ENCODE measurements at regions not wholly inside any gene's neighbourhood (a gene's known extent, or its start where the extent isn't known, plus 50 kb on each side); places are given as distances from the start of the nearest gene placed in this dataset.

DNA sequence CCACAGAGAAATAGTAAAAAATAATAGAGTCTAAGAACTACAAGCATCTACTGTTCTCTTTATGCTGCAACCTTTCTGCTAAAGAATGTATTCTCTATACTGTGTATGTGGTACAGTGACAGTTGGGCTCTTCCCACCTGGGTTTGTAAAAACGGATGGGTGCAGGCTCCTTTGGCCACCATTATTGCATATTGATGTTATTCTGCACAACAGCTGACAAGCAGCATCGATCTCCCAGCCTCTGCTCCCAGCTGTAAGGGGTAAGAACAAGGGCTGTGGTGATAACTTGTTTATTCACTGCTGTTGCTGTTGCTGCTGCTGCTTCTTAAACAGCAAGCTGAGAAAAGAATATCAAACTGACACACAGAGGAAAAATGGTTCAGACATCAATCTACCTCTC lies 56.1 kb downstream of the KCNRG start:
- no peak overlapping the region for H3K27ac ChIP-seq
- DNase-seq (ENCODE audit: low read depth, low spot score), result no peak

DNA sequence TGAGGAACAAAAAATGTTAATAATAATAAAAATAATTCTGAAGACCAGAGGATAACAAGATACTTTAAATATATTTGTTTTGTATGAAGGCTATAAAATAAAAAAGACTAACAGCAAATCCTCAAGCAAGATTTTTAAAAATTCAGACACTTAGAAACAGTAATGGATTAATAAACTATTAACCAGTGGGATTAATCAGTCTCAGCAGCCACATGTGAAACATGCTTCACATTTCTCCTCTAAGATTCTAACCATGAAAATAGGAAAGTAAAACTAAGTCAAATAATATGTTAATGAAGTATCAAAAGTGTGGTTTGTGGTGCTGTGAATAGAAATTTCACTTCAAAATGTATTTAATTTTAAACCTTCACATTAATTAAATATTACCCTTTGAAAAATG lies 57.4 kb downstream of the KCNRG start:
- no peak overlapping the region for H3K27ac ChIP-seq
- DNase-seq (ENCODE audit: low read depth, low spot score), result no peak

DNA sequence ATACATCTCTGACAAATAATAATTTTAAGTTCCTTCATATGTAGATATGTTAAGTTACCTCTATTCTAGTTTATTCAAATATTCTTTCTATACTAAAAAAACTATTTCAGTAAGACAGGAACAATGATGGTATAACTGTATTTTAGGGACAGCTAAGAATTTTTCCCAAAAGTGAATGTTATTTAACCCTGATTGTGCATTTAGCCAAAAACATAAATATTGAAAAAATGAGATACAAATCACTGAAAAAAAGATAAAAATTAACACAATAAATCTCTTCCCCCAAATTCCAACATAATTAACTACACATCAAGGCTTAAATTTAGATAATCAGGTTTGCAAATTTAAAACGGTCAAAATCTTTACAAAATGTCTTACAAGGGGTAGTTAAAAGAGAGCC lies 58.1 kb downstream of the KCNRG start:
- H3K27ac ChIP-seq, result no peak overlapping the region

DNA sequence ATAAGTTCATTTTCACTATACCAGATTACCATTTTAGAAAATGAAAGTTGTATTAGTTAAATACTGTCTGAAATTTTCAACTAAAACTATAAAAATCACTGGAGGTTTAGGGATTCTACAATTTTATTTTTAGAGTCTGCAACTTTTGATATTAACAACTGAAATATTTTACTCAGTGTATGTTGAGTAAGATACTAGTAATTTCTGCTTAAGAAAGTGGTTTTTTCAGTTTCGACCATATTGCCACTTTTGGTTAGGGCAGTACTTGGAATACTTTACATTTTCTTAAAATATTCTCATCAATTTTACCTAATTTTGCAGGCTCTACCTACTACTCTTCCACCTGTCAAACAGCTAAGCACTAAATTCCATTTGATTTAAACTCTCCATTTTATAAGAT lies 59.6 kb downstream of the KCNRG start:
- no peak for DNase-seq (ENCODE audit: low read depth, low spot score)
- no peak overlapping the region for H3K27ac ChIP-seq

More for the DNA sequence above, 58.1 kb downstream of the KCNRG start:
- DNase-seq (ENCODE audit: low read depth, low spot score), result no peak

DNA sequence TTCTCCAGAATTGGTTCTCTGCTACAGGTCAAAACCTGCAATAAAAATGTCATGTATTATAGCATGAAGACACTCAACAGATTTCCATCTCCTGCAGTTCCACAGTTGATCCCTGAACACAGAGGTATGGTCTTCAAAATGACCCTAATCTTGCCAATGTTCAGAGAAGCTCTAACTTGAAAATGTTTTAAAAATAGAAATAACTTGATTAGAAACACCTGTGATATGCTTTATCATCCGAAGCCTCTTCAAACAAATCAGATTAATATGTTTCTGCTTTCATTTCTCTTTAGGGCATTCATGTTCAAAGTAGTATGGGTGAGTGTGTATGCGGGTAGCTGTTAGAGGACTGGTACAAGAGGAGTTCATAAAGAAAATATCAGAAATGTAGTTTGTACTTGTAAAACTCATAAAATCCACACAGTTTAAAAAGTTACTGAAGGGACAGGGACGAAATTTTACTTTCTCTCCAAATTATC lies 60.4 kb downstream of the KCNRG start:
- H3K27ac ChIP-seq, result no peak overlapping the region
- no peak for DNase-seq (ENCODE audit: low read depth, low spot score)

DNA sequence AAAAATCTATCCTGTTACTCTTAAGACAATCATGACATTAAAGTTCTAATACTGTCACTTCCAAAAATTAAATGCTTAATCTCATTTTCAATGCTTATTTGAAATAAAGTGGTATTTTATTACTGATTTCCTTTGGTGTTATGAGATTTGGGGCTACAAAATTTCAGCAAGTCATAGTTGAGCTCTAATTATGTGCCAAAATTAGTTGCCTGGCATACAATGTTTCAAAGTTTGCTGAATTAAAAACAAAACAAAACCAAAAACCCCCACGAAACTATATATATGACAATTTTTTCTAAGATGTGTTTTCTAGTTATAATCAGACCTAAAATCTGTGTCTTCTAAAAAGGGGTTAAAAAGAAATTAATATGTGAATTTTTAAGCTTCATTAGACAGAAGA lies 62.2 kb downstream of the KCNRG start:
- DNase-seq (ENCODE audit: low read depth, low spot score), result no peak
- H3K27ac ChIP-seq, result no peak overlapping the region

DNA sequence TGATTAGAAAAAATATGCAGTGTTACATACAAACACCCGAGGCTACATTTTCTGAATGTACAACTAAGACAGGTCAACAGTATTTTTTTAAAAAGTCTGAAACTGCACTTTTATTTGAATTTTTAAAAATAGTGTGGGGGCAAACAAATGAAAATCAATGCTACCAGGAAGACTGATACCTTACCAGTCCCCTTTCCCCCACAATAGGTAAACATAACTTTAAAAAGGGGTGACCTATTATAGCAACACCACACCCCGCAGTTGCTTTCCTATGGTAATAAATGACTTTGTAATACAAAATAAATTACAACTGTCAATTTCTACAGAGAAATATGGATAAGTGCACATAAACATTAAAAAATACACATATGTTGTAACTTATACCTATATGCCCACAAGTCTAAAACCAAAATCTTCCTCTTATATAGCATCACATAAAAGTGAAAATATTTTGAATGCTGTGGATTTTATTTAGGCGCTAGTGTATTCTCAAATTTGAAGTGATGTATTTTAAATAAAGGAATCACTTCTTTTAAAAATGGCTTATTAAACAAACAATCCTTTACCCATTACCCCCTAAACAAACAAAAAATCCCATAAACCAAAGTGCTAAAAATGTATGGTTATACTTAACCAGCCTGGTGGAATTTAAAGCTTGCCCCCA lies 63.1 kb downstream of the KCNRG start:
- H3K27ac ChIP-seq, result no peak overlapping the region

DNA sequence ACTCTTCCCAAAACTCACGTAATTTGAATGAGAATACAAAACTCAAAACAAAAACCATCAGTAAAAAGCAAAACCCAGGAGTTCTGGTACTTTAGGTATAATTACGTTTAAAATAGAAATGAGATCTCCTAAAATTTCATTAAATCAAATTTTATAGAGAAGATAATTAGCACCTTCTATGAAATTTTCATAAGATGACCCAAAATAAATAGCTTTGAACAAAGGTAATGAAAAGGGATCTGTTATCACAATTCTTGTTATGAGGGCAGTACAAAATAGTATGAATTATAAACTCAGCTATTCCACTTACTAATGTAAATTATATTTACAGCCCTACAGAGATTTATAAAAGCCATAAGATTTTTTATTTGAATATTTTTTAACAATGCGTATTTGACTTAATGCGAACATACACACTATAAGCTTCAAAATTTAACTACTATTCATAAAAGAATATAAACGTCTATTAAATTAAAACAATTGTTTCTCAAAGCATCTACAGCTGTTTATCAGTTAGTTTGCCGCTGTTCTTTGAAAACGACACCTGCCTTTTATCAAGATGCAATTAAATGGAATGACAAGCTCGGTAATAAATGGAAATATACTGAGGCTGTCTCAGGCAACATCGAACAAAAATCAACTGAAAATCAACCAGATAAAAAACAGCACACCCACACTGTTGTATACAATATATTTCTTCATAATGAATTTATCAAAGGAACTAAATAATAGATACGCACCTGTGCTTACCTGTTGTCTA lies 63.8 kb downstream of the KCNRG start:
- peak overlapping the region; percentile 78 for H3K27ac ChIP-seq
- DNase-seq (ENCODE audit: low read depth, low spot score), result no peak

More for the DNA sequence above, 63.1 kb downstream of the KCNRG start:
- DNase-seq (ENCODE audit: low read depth, low spot score), result no peak

DNA sequence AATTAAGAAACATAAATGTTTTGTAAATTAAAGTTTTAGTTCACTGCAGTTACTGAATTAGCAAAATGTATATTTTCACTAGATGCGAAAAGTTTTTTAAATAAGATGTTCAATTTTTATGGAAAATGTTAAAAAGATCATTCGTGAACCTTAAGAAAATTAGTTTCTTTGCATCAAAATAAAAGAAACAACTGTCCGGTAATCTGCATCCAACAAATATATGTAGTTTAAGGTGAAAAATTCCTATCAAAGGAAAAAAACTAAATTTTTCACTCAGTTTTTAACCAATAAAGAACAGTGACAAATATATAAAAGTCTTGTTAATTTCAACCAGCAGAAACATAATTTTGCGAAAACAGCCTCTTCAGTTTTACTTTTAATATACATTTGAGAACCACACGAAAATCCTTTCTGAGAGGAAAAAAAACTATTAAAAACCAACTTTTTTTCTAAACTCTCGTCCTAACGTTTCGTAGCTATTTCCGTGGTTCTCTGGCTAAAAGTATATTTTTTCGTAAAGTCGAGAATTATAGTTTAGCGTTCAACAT lies 64.5 kb downstream of the KCNRG start:
- peak overlapping the region; percentile 78 for H3K27ac ChIP-seq
- DNase-seq (ENCODE audit: low read depth, low spot score), result no peak

DNA sequence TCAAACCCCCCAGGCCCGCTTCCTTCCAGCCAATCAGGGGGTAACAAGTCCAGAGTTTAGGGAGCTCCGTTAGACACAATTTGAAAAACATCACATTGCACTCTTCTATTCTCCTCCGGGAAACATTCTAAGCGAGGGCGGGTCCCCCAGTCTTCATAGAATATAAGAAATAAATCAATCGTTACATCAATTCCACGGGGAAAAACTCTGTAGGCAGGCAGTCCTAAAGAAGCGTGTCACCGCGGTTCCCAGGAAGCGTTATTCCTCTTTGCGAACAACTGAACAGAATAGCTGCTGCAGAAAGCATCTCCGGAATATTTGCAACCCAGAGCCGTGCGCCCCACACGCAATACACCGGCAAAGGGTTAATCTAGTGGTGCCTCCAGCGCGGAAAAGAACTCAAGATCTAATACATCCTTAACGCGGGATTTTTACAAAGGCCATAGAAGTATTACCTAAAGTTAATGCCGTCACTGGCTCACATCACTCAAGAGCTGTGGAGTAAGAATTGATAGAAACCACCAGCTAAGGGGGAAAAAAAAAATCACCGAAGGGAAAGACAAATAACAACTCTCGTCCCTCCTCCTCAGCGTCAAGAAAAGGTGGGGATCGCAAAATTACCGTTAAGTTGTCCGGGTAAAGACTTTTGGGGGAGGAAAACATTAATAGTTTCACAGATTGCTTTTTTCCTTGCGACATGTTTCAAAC lies 65.1 kb downstream of the KCNRG start:
- peak overlapping the region; percentile 78 for H3K27ac ChIP-seq
- no peak for DNase-seq (ENCODE audit: low read depth, low spot score)

DNA sequence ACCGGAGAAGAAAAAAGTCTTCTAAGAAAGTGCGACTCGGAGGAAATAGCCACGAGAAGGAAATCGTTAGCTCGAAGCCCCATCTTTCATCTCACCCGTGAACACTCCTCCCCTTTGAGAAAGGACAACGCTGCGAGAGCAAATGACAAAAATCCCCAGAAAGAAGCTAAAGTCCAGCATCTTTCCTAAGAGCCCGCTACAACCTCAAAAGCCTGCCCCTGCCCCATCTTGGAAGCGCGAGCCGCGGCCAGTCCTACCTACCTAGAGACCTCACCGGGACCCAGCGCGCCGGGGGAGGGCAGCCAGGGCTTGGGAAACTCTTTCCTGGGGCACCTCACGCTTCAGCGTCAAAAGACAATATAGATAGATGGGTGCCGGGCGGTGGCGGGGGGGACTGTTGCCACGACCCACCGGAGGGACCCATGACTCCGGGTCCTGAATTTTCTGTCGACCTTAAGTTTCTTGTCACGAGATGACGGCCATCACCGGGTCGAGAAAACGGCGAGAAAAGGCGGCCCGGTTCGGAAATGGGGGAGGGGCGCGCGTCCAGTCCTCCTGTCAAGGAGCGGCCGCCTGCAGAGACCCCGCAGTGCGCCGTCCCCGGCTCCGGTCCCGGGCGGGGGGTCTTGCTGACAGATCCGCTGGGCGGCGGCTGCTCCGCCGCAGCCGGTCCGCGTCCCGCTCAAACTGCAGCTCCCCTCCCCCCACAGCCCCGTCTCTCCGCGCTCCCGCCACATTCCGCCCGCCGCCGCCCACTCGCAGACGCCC lies 65.9 kb downstream of the KCNRG start:
- H3K27ac ChIP-seq, result peak overlapping the region; percentile 78
- DNase-seq (ENCODE audit: low read depth, low spot score), result no peak

DNA sequence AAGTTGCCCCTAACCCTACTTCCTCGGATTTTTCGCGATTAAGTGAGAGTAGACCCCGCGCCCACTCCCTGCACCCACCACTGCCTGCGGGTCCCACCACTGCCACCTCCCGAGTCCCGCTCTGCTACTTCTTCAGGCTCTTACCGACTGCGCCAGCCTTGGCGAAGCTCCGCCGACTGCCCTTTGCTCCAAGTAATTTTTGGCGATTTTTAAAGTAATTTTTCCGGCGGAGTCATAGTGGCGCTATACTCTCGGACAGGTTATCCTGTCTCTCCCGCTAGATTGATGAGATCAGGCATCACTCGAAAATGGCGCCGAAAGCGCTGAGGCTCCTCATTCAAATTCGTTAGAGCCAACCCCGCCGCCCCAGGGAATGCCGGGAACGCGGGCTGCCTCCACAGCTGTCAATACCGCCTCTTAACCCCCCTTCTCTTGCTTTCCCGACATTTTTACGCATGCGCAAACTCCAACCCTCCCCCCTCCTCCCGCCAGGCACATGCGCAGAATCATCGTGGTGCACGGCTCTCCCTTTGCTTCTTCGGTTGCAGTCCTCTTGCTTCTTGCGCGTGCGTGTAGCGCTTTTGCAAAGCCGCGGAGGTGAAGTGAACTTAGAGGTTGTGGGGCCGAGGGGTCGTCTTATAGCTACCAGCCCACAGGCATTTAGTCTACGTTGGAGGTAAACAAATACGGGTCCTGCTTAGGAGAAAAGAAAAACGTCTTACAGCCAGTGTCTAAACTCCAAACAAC lies 66.6 kb downstream of the KCNRG start:
- H3K27ac ChIP-seq, result peak overlapping the region; percentile 78
- peak; percentile 94 for DNase-seq (ENCODE audit: low read depth, low spot score)

DNA sequence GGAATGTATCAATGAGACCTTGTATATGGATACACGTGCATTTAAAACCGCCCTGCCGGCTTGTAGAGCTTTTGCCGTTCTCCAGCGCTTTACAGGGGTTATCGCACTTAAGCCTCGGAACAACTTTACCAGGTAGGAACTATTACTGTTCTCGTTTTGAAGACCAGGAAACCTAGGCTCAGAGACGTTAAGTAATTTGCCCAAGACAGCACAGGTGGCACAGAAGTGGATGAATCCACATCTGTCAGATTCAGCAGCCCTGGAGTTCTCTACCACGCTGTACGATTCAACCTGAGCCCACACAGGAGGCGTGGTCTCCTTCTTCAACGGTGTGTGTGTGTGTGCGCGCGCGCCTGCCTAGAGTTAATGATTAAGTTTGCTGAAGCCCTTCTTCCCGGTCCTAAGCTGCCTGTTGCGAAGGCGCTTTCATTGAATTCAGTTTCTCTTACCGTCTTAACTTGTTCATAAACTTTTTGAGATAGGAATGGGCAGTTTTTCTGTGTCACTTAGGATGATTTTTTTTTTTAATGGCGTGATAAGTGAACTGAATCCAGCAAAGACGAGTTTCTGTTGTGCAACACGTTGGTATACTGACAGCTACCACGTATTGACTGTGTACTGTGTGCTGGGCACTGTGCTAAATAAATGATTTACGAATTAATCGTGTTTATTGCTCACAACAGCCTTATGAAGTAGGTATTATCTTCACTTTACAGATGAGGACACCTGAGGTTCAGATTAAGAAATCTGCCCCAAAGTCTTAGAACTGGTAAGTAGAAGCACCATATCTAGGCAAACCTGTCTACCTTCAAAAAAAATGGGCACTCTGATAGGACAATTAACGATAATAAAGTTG lies 67.4 kb downstream of the KCNRG start:
- peak overlapping the region; percentile 78 for H3K27ac ChIP-seq
- peak; percentile 62 for DNase-seq (ENCODE audit: low read depth, low spot score)

DNA sequence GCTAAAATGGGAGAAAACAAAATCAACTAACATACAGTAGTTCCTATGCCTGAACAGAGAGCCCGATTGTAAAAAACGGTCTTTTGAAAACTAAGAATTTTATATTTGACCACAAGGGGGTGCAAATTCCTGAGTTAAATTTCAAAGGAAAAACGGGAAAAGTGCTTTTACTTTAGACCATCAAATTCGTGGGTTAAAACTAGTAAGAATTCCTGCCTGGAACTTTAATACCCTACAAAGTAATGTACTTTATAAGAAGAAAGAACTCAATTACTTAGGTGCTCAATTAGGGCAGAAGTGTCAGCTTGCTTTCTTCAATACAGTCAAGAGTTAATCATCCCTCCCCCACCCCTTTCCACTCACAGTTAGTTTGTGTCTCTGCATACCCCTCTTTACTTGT lies 69.8 kb downstream of the KCNRG start:
- no peak overlapping the region for H3K27ac ChIP-seq
- no peak for DNase-seq (ENCODE audit: low read depth, low spot score)

DNA sequence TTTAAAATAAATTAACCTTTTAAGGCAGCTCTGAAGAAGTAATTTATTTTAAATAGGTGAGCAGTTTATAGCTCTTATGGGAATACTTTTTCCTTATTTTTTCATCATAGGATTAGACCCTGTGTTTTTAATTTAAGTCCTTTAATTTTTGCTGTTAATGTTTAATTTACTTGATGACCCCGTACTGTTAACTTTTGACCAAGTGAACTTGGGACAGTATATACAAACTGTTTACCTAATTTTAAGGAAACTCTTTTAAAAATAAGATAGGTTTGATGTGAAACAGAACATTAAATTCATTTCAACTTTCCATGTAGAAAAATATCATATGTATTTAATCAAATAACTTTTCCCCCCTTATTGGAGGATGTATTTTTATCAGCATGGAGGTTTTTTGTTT lies 74.4 kb downstream of the KCNRG start:
- H3K27ac ChIP-seq, result no peak overlapping the region
- DNase-seq (ENCODE audit: low read depth, low spot score), result no peak

DNA sequence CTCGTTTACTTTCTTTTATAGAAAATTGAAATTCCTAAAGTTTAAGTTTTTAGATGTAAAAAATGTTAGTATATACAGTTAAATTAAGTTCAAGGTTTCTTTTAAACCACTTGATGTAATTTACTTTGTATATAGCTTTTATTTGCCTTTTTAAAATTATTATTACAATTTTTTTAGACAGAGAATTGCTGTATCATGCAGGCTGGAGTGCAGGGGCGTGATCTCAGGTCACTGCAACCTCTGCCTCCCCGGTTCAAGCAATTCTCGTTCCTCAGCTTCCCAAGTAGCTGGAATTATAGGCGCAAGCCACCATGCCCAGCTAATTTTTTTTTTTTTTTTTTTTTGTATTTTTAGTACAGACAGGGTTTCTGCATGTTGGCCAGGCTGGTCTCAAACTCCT lies 75.0 kb downstream of the KCNRG start:
- no peak overlapping the region for H3K27ac ChIP-seq
- DNase-seq (ENCODE audit: low read depth, low spot score), result no peak

DNA sequence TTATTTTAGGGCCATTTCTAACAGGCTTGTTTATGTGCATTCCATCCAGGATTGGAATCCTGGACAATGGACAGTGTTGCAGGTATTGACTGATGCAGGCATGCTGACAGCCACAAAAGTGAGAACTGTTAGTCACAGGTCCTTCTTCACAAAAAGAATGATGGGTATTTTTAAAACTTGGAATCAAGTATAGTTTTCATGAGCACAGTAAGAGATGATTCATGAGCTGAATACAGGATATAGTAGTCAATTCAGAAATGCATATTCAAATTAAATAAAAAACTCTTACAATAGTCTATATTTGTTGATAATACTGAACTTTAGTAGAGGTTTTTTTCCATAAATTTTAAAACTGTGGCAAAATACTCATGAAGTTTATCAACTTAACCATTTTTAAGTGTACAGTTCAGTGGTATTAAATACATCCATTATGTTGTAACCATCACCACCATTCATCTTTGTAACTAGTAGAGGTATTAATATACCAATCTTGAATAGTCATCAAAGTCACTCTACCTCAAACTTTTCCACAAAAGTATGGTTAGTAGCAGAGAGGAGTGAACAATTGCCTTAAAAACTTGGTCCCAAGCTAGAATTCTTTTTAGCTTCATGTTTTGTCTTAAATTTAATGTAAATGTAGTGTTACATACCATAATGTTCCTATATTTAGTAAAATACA lies 79.5 kb downstream of the KCNRG start:
- peak; percentile 16 for DNase-seq (ENCODE audit: low read depth, low spot score)
- peak overlapping the region; percentile 4 for H3K27ac ChIP-seq

DNA sequence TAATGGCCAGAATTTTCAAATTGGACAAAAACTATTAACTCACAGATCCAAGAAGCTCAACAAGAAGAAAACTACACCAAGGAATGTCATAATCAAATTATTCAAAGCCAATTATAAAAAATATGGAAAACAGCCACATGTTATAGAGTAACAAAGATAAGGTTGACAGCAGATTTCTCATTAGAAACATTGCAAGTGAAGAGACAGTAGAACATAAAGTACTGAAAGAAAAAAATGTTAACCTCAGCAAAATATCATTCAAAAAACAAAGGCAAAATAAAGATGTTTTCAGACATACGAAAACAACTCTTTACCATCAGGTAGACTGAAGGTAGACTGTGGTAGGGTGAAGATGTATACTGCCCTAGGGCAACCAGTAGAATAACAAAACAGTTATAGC lies 83.4 kb downstream of the KCNRG start:
- DNase-seq (ENCODE audit: low read depth, low spot score), result no peak
- no peak overlapping the region for H3K27ac ChIP-seq

All from epithelial cell of prostate (primary cell).